ENCODE measurements at regions not wholly inside any gene's neighbourhood (a gene's known extent, or its start where the extent isn't known, plus 50 kb on each side); places are given as distances from the start of the nearest gene placed in this dataset.

DNA sequence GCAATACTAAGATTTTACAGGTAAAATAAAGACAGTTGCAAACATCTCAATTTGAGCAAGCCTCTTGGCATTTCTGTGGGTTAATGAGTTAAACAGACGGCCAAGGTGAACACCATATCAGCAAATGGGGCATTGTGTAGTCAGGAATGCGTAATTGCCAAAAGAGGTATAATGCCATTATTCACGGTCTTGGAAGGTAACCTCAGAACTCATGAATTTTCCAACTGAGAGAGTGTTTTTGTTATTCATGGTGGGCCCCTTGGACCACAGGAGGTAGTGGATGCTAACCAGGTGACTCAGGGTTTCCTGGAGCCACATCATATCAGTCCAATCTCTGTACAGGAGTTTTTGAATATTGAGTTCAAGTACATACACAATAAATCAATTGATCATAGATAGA lies 368.0 kb upstream of the TECRL start:
- Histone ChIP-seq H3K79me2 (ENCODE audit: low read length) (no peaks in the 10 kb centered on the region), H4K20me1 (ENCODE audit: insufficient read depth, low read length) (no peaks in the 10 kb centered on the region), H3K4me3 (ENCODE audit: low read length) (no peak overlapping the region), H2AFZ (ENCODE audit: low read depth, low read length) (no peak overlapping the region), H3K9me3 (ENCODE audit: insufficient read depth, low read length) (no peaks in the 10 kb centered on the region), H3K4me1 (ENCODE audit: low read length) (no peaks in the 10 kb centered on the region), H3K36me3 (replicated peaks; ENCODE audit: low read depth, low read length) (no peaks in the 10 kb centered on the region), H3K4me2 (ENCODE audit: low read length) (no peak overlapping the region), H3K9ac (ENCODE audit: low read length) (no peak overlapping the region), H3K27me3 (ENCODE audit: low read depth, low read length) (no peaks in the 10 kb centered on the region), H3K27ac (ENCODE audit: low read length) (no peak overlapping the region)
- no peak for TF ChIP-seq EZH2phosphoT487 (IDR thresholded peaks at IDR 0.05; ENCODE audit: low read depth)
- no peak for TF ChIP-seq CTCF (IDR thresholded peaks at IDR 0.05; ENCODE audit: low read depth, low read length)

DNA sequence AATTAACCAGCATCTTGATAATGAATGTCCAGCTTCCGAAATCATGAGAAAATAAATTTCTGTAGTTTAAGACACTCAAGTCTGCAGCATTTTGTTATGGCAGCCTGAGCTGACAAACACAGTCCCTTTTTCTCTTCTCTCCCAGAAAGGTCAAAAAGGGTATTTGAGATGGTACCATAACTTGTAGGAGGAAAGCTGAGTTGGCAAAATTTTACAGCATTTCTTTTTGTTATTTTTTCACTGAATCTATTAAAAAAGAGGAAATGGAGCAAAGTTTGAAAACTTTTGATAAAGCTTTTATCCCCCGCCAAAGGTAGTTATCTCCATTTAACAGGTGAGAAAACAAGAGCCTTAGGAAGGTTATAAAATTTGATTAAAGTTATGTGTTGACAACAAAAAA lies 367.6 kb upstream of the TECRL start:
- Histone ChIP-seq H3K27me3 (ENCODE audit: low read depth, low read length) (no peaks in the 10 kb centered on the region), H3K4me2 (ENCODE audit: low read length) (no peak overlapping the region), H3K27ac (ENCODE audit: low read length) (no peak overlapping the region), H2AFZ (ENCODE audit: low read depth, low read length) (no peak overlapping the region), H3K79me2 (ENCODE audit: low read length) (no peaks in the 10 kb centered on the region), H3K4me1 (ENCODE audit: low read length) (no peaks in the 10 kb centered on the region), H3K4me3 (ENCODE audit: low read length) (no peak overlapping the region), H4K20me1 (ENCODE audit: insufficient read depth, low read length) (no peaks in the 10 kb centered on the region), H3K9me3 (ENCODE audit: insufficient read depth, low read length) (no peaks in the 10 kb centered on the region), H3K9ac (ENCODE audit: low read length) (no peak overlapping the region), H3K36me3 (replicated peaks; ENCODE audit: low read depth, low read length) (no peaks in the 10 kb centered on the region)
- no peak for TF ChIP-seq CTCF (IDR thresholded peaks at IDR 0.05; ENCODE audit: low read depth, low read length)
- no peak for TF ChIP-seq EZH2phosphoT487 (IDR thresholded peaks at IDR 0.05; ENCODE audit: low read depth)

GRCh38 chr4:64774626-64775025 lies 365.4 kb upstream of the TECRL start:
- H3K4me2 ChIP-seq (ENCODE audit: low read length), result no peak overlapping the region
- no peaks in the 10 kb centered on the region for H3K27me3 ChIP-seq (ENCODE audit: low read depth, low read length)
- H3K9ac ChIP-seq (ENCODE audit: low read length), result no peak overlapping the region
- no peak overlapping the region for H3K27ac ChIP-seq (ENCODE audit: low read length)
- no peak overlapping the region for H3K4me3 ChIP-seq (ENCODE audit: low read length)
- no peaks in the 10 kb centered on the region for H3K9me3 ChIP-seq (ENCODE audit: insufficient read depth, low read length)
- no peaks in the 10 kb centered on the region for H3K36me3 ChIP-seq (replicated peaks; ENCODE audit: low read depth, low read length)
- no peaks in the 10 kb centered on the region for H3K79me2 ChIP-seq (ENCODE audit: low read length)
- H2AFZ ChIP-seq (ENCODE audit: low read depth, low read length), result no peak overlapping the region
- H3K4me1 ChIP-seq (ENCODE audit: low read length), result no peaks in the 10 kb centered on the region
- TF ChIP-seq EZH2phosphoT487 (IDR thresholded peaks at IDR 0.05; ENCODE audit: low read depth) (no peak), CTCF (IDR thresholded peaks at IDR 0.05; ENCODE audit: low read depth, low read length) (no peak)
- no peaks in the 10 kb centered on the region for H4K20me1 ChIP-seq (ENCODE audit: insufficient read depth, low read length)

GRCh38 chr4:64771149-64771548 lies 361.9 kb upstream of the TECRL start:
- no peak overlapping the region for H2AFZ ChIP-seq (ENCODE audit: low read depth, low read length)
- no peak overlapping the region for H3K4me3 ChIP-seq (ENCODE audit: low read length)
- H3K27ac ChIP-seq (ENCODE audit: low read length), result no peak overlapping the region
- no peaks in the 10 kb centered on the region for H3K27me3 ChIP-seq (ENCODE audit: low read depth, low read length)
- no peaks in the 10 kb centered on the region for H3K79me2 ChIP-seq (ENCODE audit: low read length)
- no peak overlapping the region for H3K4me2 ChIP-seq (ENCODE audit: low read length)
- H3K9ac ChIP-seq (ENCODE audit: low read length), result no peak overlapping the region
- no peaks in the 10 kb centered on the region for H3K36me3 ChIP-seq (replicated peaks; ENCODE audit: low read depth, low read length)
- no peaks in the 10 kb centered on the region for H3K9me3 ChIP-seq (ENCODE audit: insufficient read depth, low read length)
- TF ChIP-seq EZH2phosphoT487 (IDR thresholded peaks at IDR 0.05; ENCODE audit: low read depth) (no peak), CTCF (IDR thresholded peaks at IDR 0.05; ENCODE audit: low read depth, low read length) (no peak)
- no peaks in the 10 kb centered on the region for H4K20me1 ChIP-seq (ENCODE audit: insufficient read depth, low read length)
- no peaks in the 10 kb centered on the region for H3K4me1 ChIP-seq (ENCODE audit: low read length)
